HCT116 (cell line): ENCODE measurements at regions not wholly inside any gene's neighbourhood (a gene's known extent, or its start where the extent isn't known, plus 50 kb on each side); places are given as distances from the start of the nearest gene placed in this dataset.

Experiments used
- ATAC-seq: fragments of 200-7000 bp; cut with Tn5 transposase; 2 replicates; pipeline ENCODE4 v1.9.1; 2020; ENCODE audit warnings: mild to moderate bottlenecking, moderate library complexity
- BruUV-seq: library from RNA; stranded (reverse); fragments of 400-500 nt; replicated peaks from 2 replicates; lab custom pipeline; 2021; lab: Mats Ljungman, UMichigan
- CTCF ChIA-PET: fragments of 300-600 bp; sonication (Branson Sonifier 250); formaldehyde crosslinking; loops from one replicate; lab custom pipeline; 2021; ENCODE audit warnings: antibody characterized with exemption; lab: Charles Lee
- POLR2A ChIA-PET: fragments of 300-600, 350-600 bp; sonication (Branson Sonifier 250); formaldehyde crosslinking; loops from one replicate; lab custom pipeline; 2021; ENCODE audit warnings: antibody characterized with exemption; lab: Charles Lee
- RAD21 ChIA-PET, 2 experiments: fragments of 300-600 bp; sonication (Branson Sonifier 250); formaldehyde crosslinking; loops; one replicate each; lab custom pipeline; 2023; ENCODE audit warnings: low total read pairs in 2 of 2; ENCODE audit not compliant: uncharacterized antibody in 2 of 2, unreplicated experiment in 2 of 2, low non-redundant PET in 1 of 2; lab: Charles Lee
- DNase-seq: peaks from one replicate; pipeline ENCODE4 v3.0.0-alpha.2; 2010; ENCODE audit warnings: low read depth, low spot score
- H2AFZ ChIP-seq: fragments of 200-600 bp; shearing (Covaris generic), sonication (generic); 2 replicates; pipeline ENCODE4 v1.6.1; 2017; ENCODE audit warnings: low read depth, mixed run types, mixed read lengths, antibody characterized with exemption, low read length; ENCODE audit not compliant: poor library complexity, severe bottlenecking
- H3K27ac ChIP-seq: 2 replicates; pipeline ENCODE4 v1.5.1; 2012; ENCODE audit warnings: low read depth, low read length
- H3K27me3 ChIP-seq: fragments of 200-600 bp; sonication (generic); 2 replicates; pipeline ENCODE4 v1.6.1; 2016; ENCODE audit warnings: mixed run types, low read length, mixed read lengths; ENCODE audit not compliant: insufficient read depth
- H3K36me3 ChIP-seq, 2 experiments: fragments of 200-500 bp in 1 of 2; fragments of 200-600 bp in 1 of 2; sonication (Bioruptor generic) in 1 of 2; sonication (generic) in 1 of 2; 2 replicates each; pipeline versions ENCODE4 v1.5.1 to v1.6.1; 2014 to 2016; ENCODE audit warnings: low read length in 2 of 2, inconsistent platforms in 1 of 2, mixed read lengths in 1 of 2, mixed run types in 1 of 2; ENCODE audit not compliant: insufficient read depth in 2 of 2, control insufficient read depth in 1 of 2
- H3K4me1 ChIP-seq, 2 experiments: fragments of 200-600 bp in 1 of 2; sonication (generic) in 1 of 2; 2 replicates each; pipeline versions ENCODE4 v1.5.1 to v1.6.1; 2012 to 2017; ENCODE audit warnings: low read length in 2 of 2, inconsistent platforms in 1 of 2, mild to moderate bottlenecking in 1 of 2, mixed read lengths in 1 of 2, mixed run types in 1 of 2, moderate library complexity in 1 of 2; ENCODE audit not compliant: insufficient read depth in 2 of 2, control insufficient read depth in 1 of 2
- H3K4me2 ChIP-seq: fragments of 200-600 bp; sonication (generic); 2 replicates; pipeline ENCODE4 v1.6.1; 2017; ENCODE audit warnings: mixed run types, low read length, mixed read lengths
- H3K4me3 ChIP-seq, 2 experiments: fragments of 200-600 bp in 1 of 2; sonication (generic) in 1 of 2; replicated peaks in 1 of 2; 2 replicates each; pipeline ENCODE4 v1.5.1; 2011 to 2016; ENCODE audit warnings: low read length in 2 of 2, control low read depth in 1 of 2, low read depth in 1 of 2, mild to moderate bottlenecking in 1 of 2, mixed read lengths in 1 of 2, mixed run types in 1 of 2
- H3K79me2 ChIP-seq: fragments of 200-600 bp; sonication (generic); 2 replicates; pipeline ENCODE4 v1.6.1; 2017; ENCODE audit warnings: mild to moderate bottlenecking, mixed run types, low read length, moderate library complexity, mixed read lengths; ENCODE audit not compliant: insufficient read depth
- H3K9ac ChIP-seq: fragments of 200-600 bp; sonication (generic); 2 replicates; pipeline ENCODE4 v1.6.1; 2016; ENCODE audit warnings: low read length, mixed read lengths
- H3K9me2 ChIP-seq: fragments of 200-600 bp; sonication (generic), shearing (Covaris generic); 2 replicates; pipeline ENCODE4 v1.6.1; 2017; ENCODE audit warnings: mixed run types, mild to moderate bottlenecking, moderate library complexity; ENCODE audit not compliant: insufficient read depth
- H3K9me3 ChIP-seq, 2 experiments: fragments of 200-500 bp in 1 of 2; fragments of 200-600 bp in 1 of 2; sonication (Bioruptor generic) in 1 of 2; sonication (generic) in 1 of 2; 2 replicates each; pipeline ENCODE4 v1.6.1; 2014 to 2017; ENCODE audit warnings: low read length in 2 of 2, mixed read lengths in 2 of 2, inconsistent platforms in 1 of 2, low read depth in 1 of 2, mild to moderate bottlenecking in 1 of 2, mixed run types in 1 of 2, moderate library complexity in 1 of 2; ENCODE audit not compliant: control insufficient read depth in 1 of 2, insufficient read depth in 1 of 2
- H4K20me1 ChIP-seq: fragments of 200-600 bp; sonication (generic), shearing (Covaris generic); 2 replicates; pipeline ENCODE4 v1.6.1; 2017; ENCODE audit warnings: mixed run types, mild to moderate bottlenecking, moderate library complexity; ENCODE audit not compliant: insufficient read depth
- ATF3 ChIP-seq: IDR thresholded peaks from 2 replicates; pipeline ENCODE4 v1.6.1; 2012
- CBX3 ChIP-seq: IDR thresholded peaks from 2 replicates; pipeline ENCODE4 v1.6.1; 2012; ENCODE audit warnings: low read depth
- EGR1 ChIP-seq: IDR thresholded peaks from 2 replicates; pipeline ENCODE4 v1.6.1; 2012; ENCODE audit warnings: low read depth
- ELF1 ChIP-seq: IDR thresholded peaks from 2 replicates; pipeline ENCODE4 v1.6.1; 2012; ENCODE audit warnings: low read depth, borderline replicate concordance
- EZH2phosphoT487 ChIP-seq: fragments of 200-600 bp; IDR thresholded peaks from 2 replicates; pipeline ENCODE4 v1.6.1; 2018; ENCODE audit warnings: antibody characterized with exemption, borderline replicate concordance
- JUND ChIP-seq: IDR thresholded peaks from 2 replicates; pipeline ENCODE4 v1.6.1; 2012
- RAD21 ChIP-seq: IDR thresholded peaks from 2 replicates; pipeline ENCODE4 v1.6.1; 2012; ENCODE audit warnings: low read depth, mild to moderate bottlenecking
- SIN3A ChIP-seq: IDR thresholded peaks from 2 replicates; pipeline ENCODE4 v1.6.1; 2012; ENCODE audit warnings: low read depth
- SP1 ChIP-seq: IDR thresholded peaks from 2 replicates; pipeline ENCODE4 v1.6.1; 2012; ENCODE audit warnings: low read depth
- SRF ChIP-seq: IDR thresholded peaks from 2 replicates; pipeline ENCODE4 v1.6.1; 2012; ENCODE audit warnings: low read depth
- TCF7L2 ChIP-seq: IDR thresholded peaks from 2 replicates; pipeline ENCODE4 v1.7.0; 2011; ENCODE audit warnings: borderline replicate concordance, inconsistent platforms; ENCODE audit not compliant: insufficient read depth, insufficient read length; ENCODE audit errors: extremely low read depth
- ZBTB33 ChIP-seq: IDR thresholded peaks from 2 replicates; pipeline ENCODE4 v1.6.1; 2011; ENCODE audit warnings: mild to moderate bottlenecking, low read length, moderate library complexity; ENCODE audit not compliant: insufficient replicate concordance; ENCODE audit errors: extremely low read depth
- intact Hi-C: fragments of 100-400 bp; cut with micrococcal nuclease; formaldehyde crosslinking; loops from 2 replicates; pipeline ENCODE4 v1.10.0; 2022

- RAD21 ChIA-PET: no interaction called here
- intact Hi-C loops: no loop called here
- no peaks in the 10 kb centered on the region for H4K20me1 ChIP-seq
- CTCF ChIA-PET: no interaction called here
- POLR2A ChIA-PET: no interaction called here
- no peaks in the 10 kb centered on the region for H3K9me3 ChIP-seq
- H2AFZ ChIP-seq: no peak overlapping the region
- no peak overlapping the region for H3K9ac ChIP-seq
- H3K4me2 ChIP-seq: no peak overlapping the region
- ATAC-seq (no peak), DNase-seq (no peak)
- H3K79me2 ChIP-seq: no peaks in the 10 kb centered on the region; the same call in 1 of the 2 replicates
- no peak overlapping the region for H3K27ac ChIP-seq
- no peaks in the 10 kb centered on the region for H3K9me2 ChIP-seq
- H3K27me3 ChIP-seq: no peaks in the 10 kb centered on the region
- no TSS peak for BruUV-seq
- H3K4me1 ChIP-seq: peaks cover 0 to 5% of the 10 kb centered on the region in 2 experiments; a peak in 1 of 4 replicates
- no peaks in the 10 kb centered on the region for H3K36me3 ChIP-seq
- H3K4me3 ChIP-seq: no peak overlapping the region
- TF ChIP-seq ELF1: no peak
- TF ChIP-seq SP1: no peak
- TF ChIP-seq EZH2phosphoT487: no peak
- TF ChIP-seq RAD21: no peak
- TF ChIP-seq ZBTB33: no peak
- TF ChIP-seq EGR1: no peak
- no peak for TF ChIP-seq JUND
- TF ChIP-seq SRF: no peak
- no peak for TF ChIP-seq ATF3
- TF ChIP-seq TCF7L2: no peak
- no peak for TF ChIP-seq SIN3A
- no peak for TF ChIP-seq CBX3
Observed at GRCh38 chr3:118705487-118706219, 329.0 kb downstream of the IGSF11 start.
